OCI-LY1 (cell line): ENCODE measurements at regions not wholly inside any gene's neighbourhood (a gene's known extent, or its start where the extent isn't known, plus 50 kb on each side); places are given as distances from the start of the nearest gene placed in this dataset.

ENCODE experiments used
- EZH2 ChIP-seq: fragments of 200-600 bp; sonication (generic), shearing (Covaris generic); IDR thresholded peaks from 2 replicates; pipeline ENCODE4 v1.8.0; 2017; ENCODE audit warnings: borderline replicate concordance, mixed run types, mild to moderate bottlenecking, antibody characterized with exemption, low read length, moderate library complexity, mixed read lengths
- TF ChIP-seq, protein P1 (sequence below): fragments of 200-600 bp; sonication (generic), shearing (Covaris generic); IDR thresholded peaks from 2 replicates; pipeline ENCODE4 v1.5.1; 2017; ENCODE audit warnings: mild to moderate bottlenecking, antibody characterized with exemption, low read length, moderate library complexity, mixed read lengths

DNA sequence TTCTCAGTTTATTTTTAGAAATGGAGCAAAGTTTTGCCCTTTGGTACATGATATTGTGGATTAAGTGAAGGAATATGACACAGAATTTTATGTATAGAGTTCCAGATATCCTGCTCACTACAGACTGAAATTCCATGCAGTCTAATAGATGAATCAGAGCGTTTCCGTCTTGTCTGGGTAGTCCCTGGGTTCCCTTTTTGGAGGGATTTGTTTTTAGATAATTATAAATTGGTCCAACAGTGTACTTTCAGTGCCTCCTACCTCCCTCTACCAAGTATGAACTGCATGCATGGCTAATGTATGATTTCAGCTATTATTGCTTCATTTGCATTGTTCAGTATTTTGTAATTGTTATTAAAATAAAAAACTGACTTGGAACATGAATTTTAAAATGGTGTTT, 74.4 kb downstream of the SEPTIN7 start:
- TF ChIP-seq, protein P1, sequence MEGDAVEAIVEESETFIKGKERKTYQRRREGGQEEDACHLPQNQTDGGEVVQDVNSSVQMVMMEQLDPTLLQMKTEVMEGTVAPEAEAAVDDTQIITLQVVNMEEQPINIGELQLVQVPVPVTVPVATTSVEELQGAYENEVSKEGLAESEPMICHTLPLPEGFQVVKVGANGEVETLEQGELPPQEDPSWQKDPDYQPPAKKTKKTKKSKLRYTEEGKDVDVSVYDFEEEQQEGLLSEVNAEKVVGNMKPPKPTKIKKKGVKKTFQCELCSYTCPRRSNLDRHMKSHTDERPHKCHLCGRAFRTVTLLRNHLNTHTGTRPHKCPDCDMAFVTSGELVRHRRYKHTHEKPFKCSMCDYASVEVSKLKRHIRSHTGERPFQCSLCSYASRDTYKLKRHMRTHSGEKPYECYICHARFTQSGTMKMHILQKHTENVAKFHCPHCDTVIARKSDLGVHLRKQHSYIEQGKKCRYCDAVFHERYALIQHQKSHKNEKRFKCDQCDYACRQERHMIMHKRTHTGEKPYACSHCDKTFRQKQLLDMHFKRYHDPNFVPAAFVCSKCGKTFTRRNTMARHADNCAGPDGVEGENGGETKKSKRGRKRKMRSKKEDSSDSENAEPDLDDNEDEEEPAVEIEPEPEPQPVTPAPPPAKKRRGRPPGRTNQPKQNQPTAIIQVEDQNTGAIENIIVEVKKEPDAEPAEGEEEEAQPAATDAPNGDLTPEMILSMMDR = no peak
- no peak for TF ChIP-seq EZH2
